Transverse colon (tissue), 4 donors: ENCODE measurements at regions not wholly inside any gene's neighbourhood (a gene's known extent, or its start where the extent isn't known, plus 50 kb on each side); places are given as distances from the start of the nearest gene placed in this dataset.

Source experiments
- CTCF ChIP-seq, 5 experiments: fragments of 200-600 bp in 3 of 5; fragments of 450-650 bp in 2 of 5; sonication (generic) in 3 of 5; IDR thresholded peaks; 1 replicate in 2 of 5; 2 replicates in 3 of 5; pipeline ENCODE4 v1.5.1; 2016 to 2017; ENCODE audit warnings: antibody characterized with exemption in 5 of 5, inconsistent platforms in 3 of 5, mild to moderate bottlenecking in 2 of 5, moderate library complexity in 1 of 5
- EP300 ChIP-seq: sonication (generic); formaldehyde crosslinking; IDR thresholded peaks from one replicate; pipeline ENCODE4 v1.6.1; 2017; ENCODE audit warnings: antibody characterized with exemption, low read depth
- POLR2A ChIP-seq: fragments of 450-650 bp; IDR thresholded peaks from one replicate; pipeline ENCODE4 v1.6.1; 2016; ENCODE audit warnings: antibody characterized with exemption, mild to moderate bottlenecking, moderate library complexity
- POLR2AphosphoS5 ChIP-seq, 3 donors: sonication (generic); formaldehyde crosslinking; IDR thresholded peaks; one replicate each; pipeline ENCODE4 v1.6.1; 2016; ENCODE audit warnings: antibody characterized with exemption in 3 of 3

- TF ChIP-seq POLR2A = no peak
- no peak for TF ChIP-seq CTCF (IDR thresholded peaks at IDR 0.05)
- TF ChIP-seq POLR2AphosphoS5 (IDR thresholded peaks at IDR 0.05) = no peak
- TF ChIP-seq EP300 = no peak
Measured at GRCh38 chr5:145015146-145015545, 820.0 kb downstream of the PRELID2 start.
